K562 (cell line): ENCODE measurements at regions not wholly inside any gene's neighbourhood (a gene's known extent, or its start where the extent isn't known, plus 50 kb on each side); places are given as distances from the start of the nearest gene placed in this dataset.

Source experiments
- ATAC-seq: fragments of 200-7000 bp; cut with Tn5 transposase; 3 replicates; pipeline ENCODE4 v1.9.1; 2020; ENCODE audit warnings: moderate library complexity
- BruUV-seq: library from RNA; stranded (reverse); fragments of 400-500 nt; replicated peaks from 2 replicates; lab custom pipeline; 2021; lab: Mats Ljungman, UMichigan
- CTCF ChIA-PET: fragments of 300-600 bp; formaldehyde crosslinking; extraction: SDS; loops from one replicate; lab custom pipeline; 2021; ENCODE audit warnings: low intra/inter-chr PET ratio; lab: Yijun Ruan, JAX
- POLR2A ChIA-PET: fragments of 300-600, 350-650 bp; sonication (Branson Sonifier 250); formaldehyde crosslinking; extraction: SDS; loops from one replicate; lab custom pipeline; 2021; ENCODE audit warnings: antibody characterized with exemption, inconsistent platforms; lab: Yijun Ruan, JAX
- DNase-seq, 4 experiments: peaks; one replicate each; pipeline versions ENCODE4 v3.0.0 to v3.0.0-alpha.2; 2011 to 2018; ENCODE audit warnings: low spot score in 3 of 4, mixed read lengths in 3 of 4; ENCODE audit errors: extremely low read depth in 1 of 4
- FAIRE-seq: peaks from 2 replicates; lab custom pipeline; 2011; peaks lifted over from hg19 to GRCh38; lab: Jason Lieb, UNC
- H2AFZ ChIP-seq: 2 replicates; pipeline ENCODE4 v1.6.0; 2011; ENCODE audit warnings: low read depth, low read length, control low read depth, inconsistent platforms
- H3K27ac ChIP-seq: fragments of 200-600 bp; 3 replicates; pipeline ENCODE4 v1.8.0; 2011; ENCODE audit warnings: low read depth, mild to moderate bottlenecking, control low read depth, inconsistent platforms, low read length, moderate library complexity, mixed read lengths; ENCODE audit errors: extremely low read depth
- H3K27me3 ChIP-seq, 2 experiments: fragments of 300-600 bp in 1 of 2; 2 replicates in 1 of 2; 3 replicates in 1 of 2; pipeline versions ENCODE4 v1.6.0 to v1.8.0; 2011; ENCODE audit warnings: inconsistent platforms in 2 of 2, low read length in 2 of 2, mild to moderate bottlenecking in 1 of 2, mixed read lengths in 1 of 2, moderate library complexity in 1 of 2; ENCODE audit not compliant: control insufficient read depth in 2 of 2, insufficient read depth in 2 of 2
- H3K36me3 ChIP-seq: fragments of 300-600 bp; 3 replicates; pipeline ENCODE4 v1.8.0; 2011; ENCODE audit warnings: mild to moderate bottlenecking, low read length, inconsistent platforms; ENCODE audit not compliant: control insufficient read depth, insufficient read depth
- H3K4me1 ChIP-seq, 2 experiments: fragments of 200-600 bp in 1 of 2; replicated peaks in 1 of 2; 2 replicates in 1 of 2; 3 replicates in 1 of 2; pipeline versions ENCODE4 v1.5.1 to v1.8.0; 2011; ENCODE audit warnings: inconsistent platforms in 2 of 2, low read length in 2 of 2, mild to moderate bottlenecking in 1 of 2, mixed read lengths in 1 of 2, moderate library complexity in 1 of 2; ENCODE audit not compliant: control insufficient read depth in 2 of 2, insufficient read depth in 2 of 2
- H3K4me2 ChIP-seq: 2 replicates; pipeline ENCODE4 v1.6.1; 2011; ENCODE audit warnings: low read length, control low read depth, inconsistent platforms, mixed read lengths; ENCODE audit not compliant: insufficient read depth
- H3K4me3 ChIP-seq: fragments of 200-600 bp; sonication (generic), shearing (Covaris generic); 2 replicates; pipeline ENCODE4 v1.5.1; 2016; ENCODE audit warnings: control low read depth, inconsistent platforms
- H3K79me2 ChIP-seq: fragments of 200-600 bp; 3 replicates; pipeline ENCODE4 v1.8.0; 2011; ENCODE audit warnings: low read length, inconsistent platforms; ENCODE audit not compliant: control insufficient read depth, insufficient read depth
- H3K9ac ChIP-seq, 2 experiments: 2 replicates each; pipeline versions ENCODE4 v1.6.0 to v1.6.1; 2011; ENCODE audit warnings: low read depth in 2 of 2, low read length in 2 of 2, control low read depth in 1 of 2, inconsistent platforms in 1 of 2, mild to moderate bottlenecking in 1 of 2, mixed read lengths in 1 of 2; ENCODE audit not compliant: insufficient read depth in 1 of 2
- H3K9me1 ChIP-seq: one replicate; pipeline ENCODE4 v1.6.0; 2011; ENCODE audit warnings: inconsistent platforms, mild to moderate bottlenecking, low read length, moderate library complexity; ENCODE audit not compliant: control insufficient read depth, insufficient read depth
- H3K9me3 ChIP-seq: replicated peaks from 2 replicates; pipeline ENCODE4 v1.5.1; 2011; ENCODE audit warnings: low read depth, low read length, inconsistent platforms; ENCODE audit not compliant: control insufficient read depth, insufficient read depth
- H4K20me1 ChIP-seq: replicated peaks from 2 replicates; pipeline ENCODE4 v1.6.1; 2011; ENCODE audit warnings: low read length, inconsistent platforms, mixed read lengths; ENCODE audit not compliant: control insufficient read depth, insufficient read depth
- ATF3 ChIP-seq, 2 experiments: fragments of 450-650 bp in 1 of 2; sonication (generic) in 1 of 2; formaldehyde crosslinking in 1 of 2; IDR thresholded peaks in 1 of 2; conservative IDR thresholded peaks in 1 of 2; 2 replicates each; pipeline versions ENCODE4 v1.6.1 to v1.8.1; 2016 to 2023; ENCODE audit warnings: mild to moderate bottlenecking in 2 of 2, moderate library complexity in 2 of 2, inconsistent platforms in 1 of 2, missing genetic modification reagents in 1 of 2
- CHD7 ChIP-seq: fragments of 200-600 bp; sonication (generic); IDR thresholded peaks from one replicate; pipeline ENCODE4 v1.6.1; 2012; ENCODE audit warnings: mild to moderate bottlenecking, low read depth, low read length, inconsistent platforms
- MTF1 ChIP-seq: fragments of 250-450 bp; sonication (Bioruptor Pico); IDR thresholded peaks from 2 replicates; pipeline ENCODE4 v1.9.0; 2021; ENCODE audit warnings: moderate library complexity, mild to moderate bottlenecking, inconsistent platforms, borderline replicate concordance
- POLR2H ChIP-seq: IDR thresholded peaks from 2 replicates; pipeline ENCODE4 v1.6.1; 2016; ENCODE audit warnings: missing genetic modification characterization, low read depth, mild to moderate bottlenecking, control low read depth, missing compliant biosample characterization, moderate library complexity
- SAFB2 ChIP-seq: fragments of 200-400 bp; formaldehyde crosslinking; IDR thresholded peaks from 2 replicates; pipeline ENCODE4 v1.6.1; 2018; ENCODE audit warnings: borderline replicate concordance, low read length, low read depth, moderate library complexity; ENCODE audit not compliant: severe bottlenecking
- SRSF9 ChIP-seq: fragments of 200-400 bp; formaldehyde crosslinking; IDR thresholded peaks from 2 replicates; pipeline ENCODE4 v1.6.1; 2017; ENCODE audit warnings: low read depth, low read length, borderline replicate concordance
- U2AF1 ChIP-seq: fragments of 200-400 bp; formaldehyde crosslinking; optimal IDR thresholded peaks from 2 replicates; pipeline ENCODE3; 2017; ENCODE audit warnings: mild to moderate bottlenecking, low read depth, low read length, moderate library complexity
- ZC3H11A ChIP-seq: IDR thresholded peaks from 2 replicates; pipeline ENCODE4 v1.6.1; 2012; ENCODE audit warnings: low read depth, low read length, improper control_type of control experiment
- ZEB2 ChIP-seq: fragments of 450-650 bp; IDR thresholded peaks from 2 replicates; pipeline ENCODE4 v1.6.1; 2016
- WGBS: fragments of 100-300 bp; shearing (Covaris generic); methylation state at CpG from one replicate; pipeline ENCODE4 v1.1.6; 2016; ENCODE audit warnings: low coverage, mixed read lengths; ENCODE audit not compliant: insufficient coverage; ENCODE audit errors: missing lambda C conversion rate; 5-methylcytosine and 5-hydroxymethylcytosine counted together
- in situ Hi-C: fragments of 300-500 bp; cut with MboI; formaldehyde crosslinking; loops from 4 replicates; pipeline ENCODE4 v1.15.0; 2018; ENCODE audit warnings: inconsistent platforms, mixed read lengths
- intact Hi-C: fragments of 100-400 bp; cut with micrococcal nuclease; formaldehyde crosslinking; loops from 2 replicates; pipeline ENCODE4 v1.14.2; 2022

- TF ChIP-seq MTF1 (CRISPR knock-in tag), result no peak
- TF ChIP-seq, all 486 proteins: peak for 0
Measured at GRCh38 chr5:166369346-166369745, 1922.1 kb upstream of the WWC1 start (continued).

GRCh38 chr5:166369807-166370206, 1921.6 kb upstream of the WWC1 start:
- no peaks in the 10 kb centered on the region for H3K4me1 ChIP-seq
- H3K4me3 ChIP-seq, result no peak overlapping the region
- H3K9me1 ChIP-seq, result no peaks in the 10 kb centered on the region
- no peak overlapping the region for H2AFZ ChIP-seq
- no peak overlapping the region for H3K4me2 ChIP-seq
- no peaks in the 10 kb centered on the region for H3K79me2 ChIP-seq
- H3K27ac ChIP-seq, result no peak overlapping the region
- no peaks in the 10 kb centered on the region for H3K9me3 ChIP-seq
- no peaks in the 10 kb centered on the region for H4K20me1 ChIP-seq
- in situ Hi-C loops (no loop called here), intact Hi-C loops (no loop called here)
- H3K9ac ChIP-seq, result no peak overlapping the region
- no peak for DNase-seq
- ChIA-PET CTCF (no interaction called here), POLR2A (no interaction called here)
- no peaks in the 10 kb centered on the region for H3K36me3 ChIP-seq
- 0% methylated on average over 2 of the region's 2 CpGs for WGBS
- no peak for FAIRE-seq
- no TSS peak for BruUV-seq
- no peak for ATAC-seq
- H3K27me3 ChIP-seq, result no peaks in the 10 kb centered on the region
- no peak for TF ChIP-seq ATF3 (IDR thresholded peaks at IDR 0.05)
- TF ChIP-seq ATF3 (CRISPR knock-in tag; conservative IDR thresholded peaks at IDR 0.05), result no peak
- no peak for TF ChIP-seq CHD7
- no peak for TF ChIP-seq ZEB2
- TF ChIP-seq ZC3H11A, result no peak
- no peak for TF ChIP-seq U2AF1
- no peak for TF ChIP-seq SRSF9
- TF ChIP-seq SAFB2, result no peak
- TF ChIP-seq POLR2H (tag), result no peak
